Trophoblast cell (in vitro differentiated cells and primary cell): ENCODE measurements at regions not wholly inside any gene's neighbourhood (a gene's known extent, or its start where the extent isn't known, plus 50 kb on each side); places are given as distances from the start of the nearest gene placed in this dataset.

Experiments
- DNase-seq, 2 donors: peaks; one replicate each; pipeline ENCODE4 v3.0.0-alpha.2; 2016
- H2AFZ ChIP-seq: 2 replicates; pipeline ENCODE4 v1.6.1; 2013; ENCODE audit warnings: low read length, moderate library complexity, mild to moderate bottlenecking; ENCODE audit not compliant: insufficient read depth, poor library complexity
- H2AK5ac ChIP-seq: 2 replicates; pipeline ENCODE4 v1.6.1; 2013; ENCODE audit warnings: mild to moderate bottlenecking, low read length
- H2BK120ac ChIP-seq: 2 replicates; pipeline ENCODE4 v1.6.1; 2013; ENCODE audit warnings: low read length, mild to moderate bottlenecking, moderate library complexity; ENCODE audit not compliant: insufficient read depth, poor library complexity
- H2BK12ac ChIP-seq: 2 replicates; pipeline ENCODE4 v1.6.1; 2013; ENCODE audit warnings: mild to moderate bottlenecking, low read length, moderate library complexity
- H2BK5ac ChIP-seq: 2 replicates; pipeline ENCODE4 v1.6.1; 2013; ENCODE audit warnings: low read length, low read depth, moderate library complexity, mild to moderate bottlenecking; ENCODE audit not compliant: poor library complexity
- H3K14ac ChIP-seq: 2 replicates; pipeline ENCODE4 v1.6.1; 2013; ENCODE audit warnings: mild to moderate bottlenecking, low read length
- H3K18ac ChIP-seq: 2 replicates; pipeline ENCODE4 v1.6.1; 2013; ENCODE audit warnings: mild to moderate bottlenecking, low read length
- H3K23ac ChIP-seq: 2 replicates; pipeline ENCODE4 v1.6.1; 2013; ENCODE audit warnings: low read length
- H3K27ac ChIP-seq: 2 replicates; pipeline ENCODE4 v1.5.1; 2013; ENCODE audit warnings: low read depth, mild to moderate bottlenecking, inconsistent platforms, low read length, moderate library complexity
- H3K27me3 ChIP-seq: 2 replicates; pipeline ENCODE4 v1.6.1; 2013; ENCODE audit warnings: inconsistent platforms, mild to moderate bottlenecking, low read length, moderate library complexity; ENCODE audit not compliant: insufficient read depth
- H3K36me3 ChIP-seq, 2 experiments: 1 replicate in 1 of 2; 2 replicates in 1 of 2; pipeline ENCODE4 v1.6.1; 2013; ENCODE audit warnings: low read length in 2 of 2, mild to moderate bottlenecking in 2 of 2, moderate library complexity in 1 of 2; ENCODE audit not compliant: insufficient read depth in 2 of 2, control insufficient read depth in 1 of 2
- H3K4ac ChIP-seq: 2 replicates; pipeline ENCODE4 v1.6.1; 2013; ENCODE audit warnings: low read depth, mild to moderate bottlenecking, low read length, moderate library complexity
- H3K4me1 ChIP-seq, 2 experiments: 1 replicate in 1 of 2; 2 replicates in 1 of 2; pipeline ENCODE4 v1.6.1; 2013; ENCODE audit warnings: low read length in 2 of 2, mild to moderate bottlenecking in 2 of 2, moderate library complexity in 1 of 2; ENCODE audit not compliant: insufficient read depth in 2 of 2, control insufficient read depth in 1 of 2
- H3K4me2 ChIP-seq: 2 replicates; pipeline ENCODE4 v1.6.1; 2013; ENCODE audit warnings: inconsistent platforms, mild to moderate bottlenecking, low read length, moderate library complexity
- H3K4me3 ChIP-seq: 2 replicates; pipeline ENCODE4 v1.5.1; 2013; ENCODE audit warnings: mild to moderate bottlenecking, low read depth, low read length, inconsistent platforms
- H3K79me1 ChIP-seq: one replicate; pipeline ENCODE4 v1.6.1; 2013; ENCODE audit warnings: low read length
- H3K79me2 ChIP-seq: 2 replicates; pipeline ENCODE4 v1.6.1; 2013; ENCODE audit warnings: low read length, mild to moderate bottlenecking; ENCODE audit not compliant: control insufficient read depth, insufficient read depth, poor library complexity
- H3K9ac ChIP-seq: 2 replicates; pipeline ENCODE4 v1.6.1; 2013; ENCODE audit warnings: mild to moderate bottlenecking, low read length
- H3K9me3 ChIP-seq: 2 replicates; pipeline ENCODE4 v1.6.1; 2013; ENCODE audit warnings: low read depth, mild to moderate bottlenecking, control low read depth, inconsistent platforms, low read length; ENCODE audit not compliant: insufficient read depth
- H4K12ac ChIP-seq: 2 replicates; pipeline ENCODE4 v1.6.1; 2013; ENCODE audit warnings: low read depth, mild to moderate bottlenecking, low read length, moderate library complexity
- H4K8ac ChIP-seq: 2 replicates; pipeline ENCODE4 v1.6.1; 2013; ENCODE audit warnings: low read depth, mild to moderate bottlenecking, low read length, moderate library complexity
- H4K91ac ChIP-seq: one replicate; pipeline ENCODE4 v1.6.1; 2013; ENCODE audit warnings: low read depth, mild to moderate bottlenecking, low read length, moderate library complexity
- WGBS: extraction: QIAGEN DNeasy Blood & Tissue Kit; methylation state at CpG from one replicate; pipeline ENCODE4 v1.1.7; 2013; ENCODE audit warnings: missing lambda C conversion rate; ENCODE audit not compliant: insufficient read length, insufficient coverage; ENCODE audit errors: extremely low coverage; 5-methylcytosine and 5-hydroxymethylcytosine counted together

DNA sequence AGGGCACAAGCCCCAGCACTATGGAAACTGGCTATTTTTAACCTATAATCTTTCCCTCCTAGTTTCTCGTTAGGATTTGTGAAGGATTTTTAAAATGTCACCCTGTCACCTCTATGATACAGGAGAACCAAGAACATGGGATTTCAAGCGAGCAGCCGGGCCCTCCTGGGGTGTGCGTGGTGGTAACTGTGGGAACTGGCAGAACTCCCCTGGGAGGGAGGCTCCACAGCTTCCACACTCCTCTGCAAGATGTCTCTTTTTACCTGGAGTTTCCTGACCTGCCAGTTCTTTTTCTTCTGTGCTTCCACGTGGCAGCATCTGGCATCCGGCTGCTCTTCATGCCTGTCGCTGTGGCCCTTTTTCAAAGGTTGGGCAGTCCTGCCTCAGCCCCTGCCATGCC is 386.3 kb upstream of the MYT1L start:
- no peaks in the 10 kb centered on the region for H3K4me1 ChIP-seq
- no peak overlapping the region for H3K23ac ChIP-seq
- no peak overlapping the region for H2AK5ac ChIP-seq
- H3K79me1 ChIP-seq: no peaks in the 10 kb centered on the region
- H2BK5ac ChIP-seq: no peak overlapping the region
- H3K4me3 ChIP-seq: no peak overlapping the region
- WGBS: no CpG with 5 or more reads among the region's 7 CpGs
- no peak overlapping the region for H4K8ac ChIP-seq
- H3K27ac ChIP-seq: no peak overlapping the region
- no peak overlapping the region for H2BK12ac ChIP-seq
- no peak overlapping the region for H2AFZ ChIP-seq
- H3K14ac ChIP-seq: no peak overlapping the region
- no peak overlapping the region for H3K4me2 ChIP-seq
- no peak overlapping the region for H4K91ac ChIP-seq
- H2BK120ac ChIP-seq: no peak overlapping the region
- no peaks in the 10 kb centered on the region for H3K27me3 ChIP-seq
- no peak overlapping the region for H3K18ac ChIP-seq
- no peak overlapping the region for H3K4ac ChIP-seq
- no peak for DNase-seq
- H4K12ac ChIP-seq: no peak overlapping the region
- no peaks in the 10 kb centered on the region for H3K36me3 ChIP-seq
- no peaks in the 10 kb centered on the region for H3K79me2 ChIP-seq
- no peak overlapping the region for H3K9ac ChIP-seq
- H3K9me3 ChIP-seq: peaks cover 2% of the 10 kb centered on the region

DNA sequence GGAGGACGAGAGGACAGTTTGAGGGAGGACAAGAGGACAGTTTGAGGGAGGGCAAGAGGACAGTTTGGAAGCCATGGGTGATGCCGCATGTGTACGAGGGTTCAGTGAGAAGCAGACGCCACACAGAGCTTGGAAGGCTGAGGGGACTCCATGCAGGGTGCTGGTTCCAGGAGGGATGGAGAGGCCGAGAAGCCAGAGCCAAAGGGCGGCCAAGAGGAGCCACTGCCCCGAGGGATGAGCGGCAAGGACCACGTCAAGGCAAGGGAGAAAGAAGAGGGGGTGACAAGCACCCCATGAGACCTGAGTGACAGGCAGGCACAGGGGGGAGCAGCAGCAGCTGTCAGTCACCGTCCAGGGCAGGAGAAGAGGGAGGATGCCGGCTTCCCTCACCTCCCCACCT is 385.7 kb upstream of the MYT1L start:
- H2BK120ac ChIP-seq: no peak overlapping the region
- H2BK5ac ChIP-seq: no peak overlapping the region
- H3K4ac ChIP-seq: no peak overlapping the region
- H4K8ac ChIP-seq: no peak overlapping the region
- peaks cover 2% of the 10 kb centered on the region for H3K9me3 ChIP-seq
- H4K91ac ChIP-seq: no peak overlapping the region
- H2AFZ ChIP-seq: no peak overlapping the region
- H3K79me2 ChIP-seq: no peaks in the 10 kb centered on the region
- H3K18ac ChIP-seq: no peak overlapping the region
- no peaks in the 10 kb centered on the region for H3K27me3 ChIP-seq
- no peak overlapping the region for H3K4me2 ChIP-seq
- H3K4me3 ChIP-seq: no peak overlapping the region
- H3K23ac ChIP-seq: no peak overlapping the region
- H2AK5ac ChIP-seq: no peak overlapping the region
- H3K4me1 ChIP-seq: no peaks in the 10 kb centered on the region
- no peak overlapping the region for H2BK12ac ChIP-seq
- no peaks in the 10 kb centered on the region for H3K79me1 ChIP-seq
- H3K36me3 ChIP-seq: no peaks in the 10 kb centered on the region
- H3K14ac ChIP-seq: no peak overlapping the region
- no peak overlapping the region for H3K27ac ChIP-seq
- no CpG with 5 or more reads among the region's 11 CpGs for WGBS
- H3K9ac ChIP-seq: no peak overlapping the region
- no peak for DNase-seq
- H4K12ac ChIP-seq: no peak overlapping the region

- Histone ChIP-seq H3K27me3 (no peaks in the 10 kb centered on the region), H4K8ac (no peak overlapping the region), H3K9me3 (peaks cover 2% of the 10 kb centered on the region), H3K4me2 (no peak overlapping the region), H2BK12ac (no peak overlapping the region), H3K79me2 (no peaks in the 10 kb centered on the region), H3K4me3 (no peak overlapping the region), H3K36me3 (no peaks in the 10 kb centered on the region), H4K91ac (no peak overlapping the region), H3K18ac (no peak overlapping the region), H3K23ac (no peak overlapping the region), H3K79me1 (no peaks in the 10 kb centered on the region), H3K27ac (no peak overlapping the region), H3K14ac (no peak overlapping the region), H3K4me1 (no peaks in the 10 kb centered on the region), H2BK120ac (no peak overlapping the region), H4K12ac (no peak overlapping the region), H3K9ac (no peak overlapping the region), H2AK5ac (no peak overlapping the region), H3K4ac (no peak overlapping the region), H2BK5ac (no peak overlapping the region), H2AFZ (no peak overlapping the region)
- no CpG with 5 or more reads among the region's 18 CpGs for WGBS
- DNase-seq: no peak
These were observed 384.2 kb upstream of the MYT1L start for GRCh38 chr2:2715036-2715818.

DNA sequence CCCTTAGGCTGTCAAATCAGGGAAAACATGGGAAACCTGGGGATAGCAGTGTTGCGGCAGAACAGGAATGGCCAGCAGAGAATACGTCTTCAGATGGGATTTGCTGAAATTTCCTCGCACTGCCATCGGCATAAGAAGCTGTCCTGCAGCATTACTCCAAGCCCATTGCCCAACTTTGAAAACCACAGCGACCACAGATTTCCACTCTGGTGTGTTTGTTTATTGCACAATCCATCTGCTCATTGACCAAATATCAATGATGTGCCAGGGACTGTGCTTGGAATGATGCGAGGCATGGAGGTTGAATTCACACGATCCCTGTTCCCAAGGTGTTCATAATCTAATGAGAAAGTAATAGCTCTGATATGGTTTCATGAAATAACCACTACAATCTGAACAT is 383.3 kb upstream of the MYT1L start:
- Histone ChIP-seq H3K4ac (no peak overlapping the region), H3K79me2 (no peaks in the 10 kb centered on the region), H2BK12ac (no peak overlapping the region), H3K9me3 (peaks cover 6% of the 10 kb centered on the region), H3K4me1 (no peaks in the 10 kb centered on the region), H3K14ac (no peak overlapping the region), H2BK5ac (no peak overlapping the region), H2AK5ac (no peak overlapping the region), H3K27me3 (no peaks in the 10 kb centered on the region), H3K18ac (no peak overlapping the region), H3K36me3 (no peaks in the 10 kb centered on the region), H4K91ac (no peak overlapping the region), H3K79me1 (no peaks in the 10 kb centered on the region), H3K4me3 (no peak overlapping the region), H3K27ac (no peak overlapping the region), H2BK120ac (no peak overlapping the region), H3K23ac (no peak overlapping the region), H4K8ac (no peak overlapping the region), H2AFZ (no peak overlapping the region), H4K12ac (no peak overlapping the region), H3K9ac (no peak overlapping the region), H3K4me2 (no peak overlapping the region)
- DNase-seq: no peak
- WGBS: no CpG with 5 or more reads among the region's 7 CpGs
